ENCODE measurements at regions not wholly inside any gene's neighbourhood (a gene's known extent, or its start where the extent isn't known, plus 50 kb on each side); places are given as distances from the start of the nearest gene placed in this dataset.
"Not testable (repeated sequence)": the region's sequence is repeated elsewhere in the genome, so short reads cannot be mapped to it uniquely, and the experiment has no call there.

DNA sequence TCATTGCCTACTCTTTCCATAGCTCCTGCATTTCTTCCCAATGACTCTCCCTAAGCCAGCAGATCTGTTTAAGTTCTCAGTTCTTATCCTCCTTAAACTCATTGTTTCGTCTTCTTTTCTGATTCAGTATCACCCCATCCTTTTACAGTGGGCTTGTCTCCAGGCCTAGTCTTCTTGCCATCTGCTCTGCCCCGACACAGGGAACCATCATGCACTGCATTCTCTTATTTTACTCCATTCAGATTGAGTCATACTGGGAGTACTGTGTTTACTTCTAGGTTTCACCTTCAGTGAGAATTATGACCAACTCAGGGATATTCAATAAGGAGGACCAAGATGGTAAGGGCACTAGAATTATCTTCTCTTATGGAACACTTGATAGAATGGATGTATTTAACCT lies 115.4 kb downstream of the TRIM43 start:
- H2AFZ ChIP-seq (ENCODE audit: low read depth); H3K36me3 ChIP-seq (replicated peaks in 1 of 2; ENCODE audit: control insufficient read depth in 1 of 2, insufficient read depth in 2 of 2, low read length in 1 of 2); H3K27ac ChIP-seq (ENCODE audit: low read depth in 2 of 2, low read length in 1 of 2); H3K9ac ChIP-seq; H3K79me2 ChIP-seq (ENCODE audit: insufficient read depth); H3K27me3 ChIP-seq (ENCODE audit: insufficient read depth); H3F3A ChIP-seq (replicated peaks; ENCODE audit: insufficient read depth); DNase-seq; H3K9me2 ChIP-seq; H3K4me2 ChIP-seq; CTCF ChIA-PET; H3K9me3 ChIP-seq; H4K20me1 ChIP-seq (ENCODE audit: insufficient read depth); H3K4me1 ChIP-seq (ENCODE audit: control insufficient read depth in 1 of 2, insufficient read depth in 2 of 2, low read depth in 1 of 2, low read length in 1 of 2); POLR2A ChIA-PET; H3K4me3 ChIP-seq (ENCODE audit: low read depth in 2 of 2, low read length in 1 of 2): not testable (repeated sequence)
- WGBS (ENCODE audit: low lambda C conversion rate): 20% methylated on average over 2 of the region's 2 CpGs

DNA sequence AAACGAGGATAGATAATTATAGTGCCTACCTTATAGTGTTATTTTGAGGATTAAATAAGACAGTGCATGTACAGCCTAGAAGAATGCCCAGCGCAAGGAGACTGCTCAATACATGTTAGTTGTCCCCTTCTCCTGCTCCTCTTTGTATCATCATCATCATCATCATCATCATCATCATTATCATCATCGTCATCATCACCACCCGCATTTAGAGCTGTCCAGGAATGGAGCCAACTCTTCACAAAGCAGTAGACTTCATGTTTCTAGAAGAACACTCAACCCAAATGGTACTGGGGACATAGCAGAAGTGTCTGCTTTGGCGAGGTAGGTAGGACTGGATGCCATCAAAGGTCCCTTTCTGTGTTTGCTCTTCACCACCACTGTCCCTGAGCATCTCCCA lies 116.0 kb downstream of the TRIM43 start:
- ChIA-PET CTCF (no interaction called here), POLR2A (no interaction called here)
- H3F3A ChIP-seq (replicated peaks; ENCODE audit: insufficient read depth): no peaks in the 10 kb centered on the region
- no peaks in the 10 kb centered on the region for H3K79me2 ChIP-seq (ENCODE audit: insufficient read depth)
- H2AFZ ChIP-seq (ENCODE audit: low read depth): no peak overlapping the region
- 29% methylated on average over 5 of the region's 5 CpGs for WGBS (ENCODE audit: low lambda C conversion rate)
- no peak overlapping the region for H3K27ac ChIP-seq (ENCODE audit: low read depth in 2 of 2, low read length in 1 of 2)
- 0 out of 4 replicates have a peak, but pooled peaks cover 0 to 5% of the 10 kb centered on the region in 2 experiments for H3K4me1 ChIP-seq (ENCODE audit: control insufficient read depth in 1 of 2, insufficient read depth in 2 of 2, low read depth in 1 of 2, low read length in 1 of 2)
- TF ChIP-seq FOXJ3 (CRISPR knock-in tag; IDR thresholded peaks at IDR 0.05): no peak
- TF ChIP-seq FOXM1 (IDR thresholded peaks at IDR 0.05; ENCODE audit: low read depth): no peak
- no peak for TF ChIP-seq GATA2 (CRISPR knock-in tag; IDR thresholded peaks at IDR 0.05)
- TF ChIP-seq MEF2A (IDR thresholded peaks at IDR 0.05; ENCODE audit: borderline replicate concordance, low read depth): no peak
- TF ChIP-seq RXRA (IDR thresholded peaks at IDR 0.05; ENCODE audit: borderline replicate concordance, low read depth): no peak
- TF ChIP-seq YY1 (IDR thresholded peaks at IDR 0.05; ENCODE audit: low read depth): no peak
- TF ChIP-seq FOSL2 (IDR thresholded peaks at IDR 0.05; ENCODE audit: borderline replicate concordance, low read depth): no peak
- no peak for TF ChIP-seq POLR2AphosphoS5 (IDR thresholded peaks at IDR 0.05; ENCODE audit: low read depth, low read length)
- no peak for TF ChIP-seq ELF1 (IDR thresholded peaks at IDR 0.05)
- TF ChIP-seq SMC3 (IDR thresholded peaks at IDR 0.05; ENCODE audit: low read depth, low read length): no peak
- TF ChIP-seq, protein P1, sequence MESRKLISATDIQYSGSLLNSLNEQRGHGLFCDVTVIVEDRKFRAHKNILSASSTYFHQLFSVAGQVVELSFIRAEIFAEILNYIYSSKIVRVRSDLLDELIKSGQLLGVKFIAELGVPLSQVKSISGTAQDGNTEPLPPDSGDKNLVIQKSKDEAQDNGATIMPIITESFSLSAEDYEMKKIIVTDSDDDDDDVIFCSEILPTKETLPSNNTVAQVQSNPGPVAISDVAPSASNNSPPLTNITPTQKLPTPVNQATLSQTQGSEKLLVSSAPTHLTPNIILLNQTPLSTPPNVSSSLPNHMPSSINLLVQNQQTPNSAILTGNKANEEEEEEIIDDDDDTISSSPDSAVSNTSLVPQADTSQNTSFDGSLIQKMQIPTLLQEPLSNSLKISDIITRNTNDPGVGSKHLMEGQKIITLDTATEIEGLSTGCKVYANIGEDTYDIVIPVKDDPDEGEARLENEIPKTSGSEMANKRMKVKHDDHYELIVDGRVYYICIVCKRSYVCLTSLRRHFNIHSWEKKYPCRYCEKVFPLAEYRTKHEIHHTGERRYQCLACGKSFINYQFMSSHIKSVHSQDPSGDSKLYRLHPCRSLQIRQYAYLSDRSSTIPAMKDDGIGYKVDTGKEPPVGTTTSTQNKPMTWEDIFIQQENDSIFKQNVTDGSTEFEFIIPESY (IDR thresholded peaks at IDR 0.05; ENCODE audit: borderline replicate concordance, low read depth): no peak
- TF ChIP-seq RFX5 (IDR thresholded peaks at IDR 0.05; ENCODE audit: low read length): no peak
- no peak for TF ChIP-seq TEAD4 (IDR thresholded peaks at IDR 0.05; ENCODE audit: borderline replicate concordance, insufficient read depth)
- no peak for TF ChIP-seq NFIC (IDR thresholded peaks at IDR 0.05; ENCODE audit: borderline replicate concordance)
- TF ChIP-seq TCF12 (IDR thresholded peaks at IDR 0.05): no peak
- TF ChIP-seq EZH2phosphoT487 (IDR thresholded peaks at IDR 0.05; ENCODE audit: borderline replicate concordance, low read depth): no peak
- TF ChIP-seq, protein P2, sequence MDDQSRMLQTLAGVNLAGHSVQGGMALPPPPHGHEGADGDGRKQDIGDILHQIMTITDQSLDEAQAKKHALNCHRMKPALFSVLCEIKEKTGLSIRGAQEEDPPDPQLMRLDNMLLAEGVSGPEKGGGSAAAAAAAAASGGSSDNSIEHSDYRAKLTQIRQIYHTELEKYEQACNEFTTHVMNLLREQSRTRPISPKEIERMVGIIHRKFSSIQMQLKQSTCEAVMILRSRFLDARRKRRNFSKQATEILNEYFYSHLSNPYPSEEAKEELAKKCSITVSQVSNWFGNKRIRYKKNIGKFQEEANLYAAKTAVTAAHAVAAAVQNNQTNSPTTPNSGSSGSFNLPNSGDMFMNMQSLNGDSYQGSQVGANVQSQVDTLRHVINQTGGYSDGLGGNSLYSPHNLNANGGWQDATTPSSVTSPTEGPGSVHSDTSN (IDR thresholded peaks at IDR 0.05): no peak
- TF ChIP-seq, protein P3, sequence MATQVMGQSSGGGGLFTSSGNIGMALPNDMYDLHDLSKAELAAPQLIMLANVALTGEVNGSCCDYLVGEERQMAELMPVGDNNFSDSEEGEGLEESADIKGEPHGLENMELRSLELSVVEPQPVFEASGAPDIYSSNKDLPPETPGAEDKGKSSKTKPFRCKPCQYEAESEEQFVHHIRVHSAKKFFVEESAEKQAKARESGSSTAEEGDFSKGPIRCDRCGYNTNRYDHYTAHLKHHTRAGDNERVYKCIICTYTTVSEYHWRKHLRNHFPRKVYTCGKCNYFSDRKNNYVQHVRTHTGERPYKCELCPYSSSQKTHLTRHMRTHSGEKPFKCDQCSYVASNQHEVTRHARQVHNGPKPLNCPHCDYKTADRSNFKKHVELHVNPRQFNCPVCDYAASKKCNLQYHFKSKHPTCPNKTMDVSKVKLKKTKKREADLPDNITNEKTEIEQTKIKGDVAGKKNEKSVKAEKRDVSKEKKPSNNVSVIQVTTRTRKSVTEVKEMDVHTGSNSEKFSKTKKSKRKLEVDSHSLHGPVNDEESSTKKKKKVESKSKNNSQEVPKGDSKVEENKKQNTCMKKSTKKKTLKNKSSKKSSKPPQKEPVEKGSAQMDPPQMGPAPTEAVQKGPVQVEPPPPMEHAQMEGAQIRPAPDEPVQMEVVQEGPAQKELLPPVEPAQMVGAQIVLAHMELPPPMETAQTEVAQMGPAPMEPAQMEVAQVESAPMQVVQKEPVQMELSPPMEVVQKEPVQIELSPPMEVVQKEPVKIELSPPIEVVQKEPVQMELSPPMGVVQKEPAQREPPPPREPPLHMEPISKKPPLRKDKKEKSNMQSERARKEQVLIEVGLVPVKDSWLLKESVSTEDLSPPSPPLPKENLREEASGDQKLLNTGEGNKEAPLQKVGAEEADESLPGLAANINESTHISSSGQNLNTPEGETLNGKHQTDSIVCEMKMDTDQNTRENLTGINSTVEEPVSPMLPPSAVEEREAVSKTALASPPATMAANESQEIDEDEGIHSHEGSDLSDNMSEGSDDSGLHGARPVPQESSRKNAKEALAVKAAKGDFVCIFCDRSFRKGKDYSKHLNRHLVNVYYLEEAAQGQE (IDR thresholded peaks at IDR 0.05; ENCODE audit: low read depth, low read length): no peak
- TF ChIP-seq, protein P4, sequence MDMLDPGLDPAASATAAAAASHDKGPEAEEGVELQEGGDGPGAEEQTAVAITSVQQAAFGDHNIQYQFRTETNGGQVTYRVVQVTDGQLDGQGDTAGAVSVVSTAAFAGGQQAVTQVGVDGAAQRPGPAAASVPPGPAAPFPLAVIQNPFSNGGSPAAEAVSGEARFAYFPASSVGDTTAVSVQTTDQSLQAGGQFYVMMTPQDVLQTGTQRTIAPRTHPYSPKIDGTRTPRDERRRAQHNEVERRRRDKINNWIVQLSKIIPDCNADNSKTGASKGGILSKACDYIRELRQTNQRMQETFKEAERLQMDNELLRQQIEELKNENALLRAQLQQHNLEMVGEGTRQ (IDR thresholded peaks at IDR 0.05; ENCODE audit: borderline replicate concordance, low read depth, low read length): no peak
- no peak for TF ChIP-seq MXI1 (IDR thresholded peaks at IDR 0.05; ENCODE audit: low read depth, low read length)
- no peak overlapping the region for H3K4me2 ChIP-seq
- DNase-seq: no peak
- no peaks in the 10 kb centered on the region for H3K9me2 ChIP-seq
- no peaks in the 10 kb centered on the region for H3K27me3 ChIP-seq (ENCODE audit: insufficient read depth)
- no peaks in the 10 kb centered on the region for H3K36me3 ChIP-seq (replicated peaks in 1 of 2; ENCODE audit: control insufficient read depth in 1 of 2, insufficient read depth in 2 of 2, low read length in 1 of 2)
- H3K9me3 ChIP-seq: no peaks in the 10 kb centered on the region
- no peak overlapping the region for H3K4me3 ChIP-seq (ENCODE audit: low read depth in 2 of 2, low read length in 1 of 2)
- H4K20me1 ChIP-seq (ENCODE audit: insufficient read depth): no peaks in the 10 kb centered on the region
- no peak overlapping the region for H3K9ac ChIP-seq
